ENCODE measurements at regions not wholly inside any gene's neighbourhood (a gene's known extent, or its start where the extent isn't known, plus 50 kb on each side); places are given as distances from the start of the nearest gene placed in this dataset.

DNA sequence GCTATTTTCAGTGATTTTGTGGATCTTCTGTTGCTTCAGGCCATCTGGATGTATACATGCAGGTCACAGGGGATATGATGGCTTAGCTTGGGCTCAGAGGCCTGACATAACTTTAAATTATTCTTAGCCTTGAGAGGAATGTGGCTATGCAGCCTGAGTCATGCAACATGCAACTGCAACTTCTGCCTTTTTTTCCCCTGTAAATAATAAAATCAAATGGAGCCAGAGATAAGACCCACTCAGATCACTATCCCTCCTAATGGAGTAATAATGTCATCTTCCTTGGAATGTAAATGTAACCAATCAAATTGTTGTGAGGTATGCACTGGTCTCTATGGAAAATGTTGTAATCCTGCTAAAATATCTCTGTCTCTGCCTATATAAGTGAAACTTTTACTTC is 54.9 kb downstream of the MAGEB17 start:
- no peak for DNase-seq (ENCODE audit: extremely low spot score)
- intact Hi-C loops (cut with DNase I): no loop called here
- H3K36me3 ChIP-seq: no peaks in the 10 kb centered on the region
- H3K27me3 ChIP-seq: no peaks in the 10 kb centered on the region
- no peaks in the 10 kb centered on the region for H3K4me1 ChIP-seq
- H3K4me3 ChIP-seq: no peak overlapping the region
- peaks cover 0 to 10% (median 0%) of the 10 kb centered on the region in 4 donors for H3K9me3 ChIP-seq
- H3K27ac ChIP-seq (replicated peaks in 1 of 4): no peak overlapping the region
- TF ChIP-seq EP300 (IDR thresholded peaks at IDR 0.05) (no peak), CTCF (IDR thresholded peaks at IDR 0.05) (no peak), POLR2A (IDR thresholded peaks at IDR 0.05; ENCODE audit: low read depth) (no peak)

GRCh38 chrX:16223385-16223784 is 56.1 kb downstream of the MAGEB17 start:
- Histone ChIP-seq H3K4me3 (no peak overlapping the region), H3K27me3 (no peaks in the 10 kb centered on the region), H3K9me3 (peaks cover 0 to 10% (median 0%) of the 10 kb centered on the region in 4 donors), H3K4me1 (no peaks in the 10 kb centered on the region), H3K27ac (replicated peaks in 1 of 4) (no peak overlapping the region), H3K36me3 (no peaks in the 10 kb centered on the region)
- no peak for DNase-seq (ENCODE audit: extremely low spot score)
- WGBS: 94% methylated on average over 1 of the region's 1 CpG
- TF ChIP-seq POLR2A (IDR thresholded peaks at IDR 0.05; ENCODE audit: low read depth) (no peak), POLR2AphosphoS5 (IDR thresholded peaks at IDR 0.05) (no peak), CTCF (IDR thresholded peaks at IDR 0.05) (no peak), EP300 (IDR thresholded peaks at IDR 0.05) (no peak)
- intact Hi-C loops (cut with DNase I): no loop called here

- H3K4me1 ChIP-seq: no peaks in the 10 kb centered on the region
- H3K4me3 ChIP-seq: no peak overlapping the region
- intact Hi-C loops (cut with DNase I): no loop called here
- 84% methylated on average over 4 of the region's 4 CpGs for WGBS
- no peaks in the 10 kb centered on the region for H3K9me3 ChIP-seq
- TF ChIP-seq EP300 (IDR thresholded peaks at IDR 0.05): no peak
- TF ChIP-seq POLR2A (IDR thresholded peaks at IDR 0.05; ENCODE audit: low read depth): no peak
- no peak for TF ChIP-seq CTCF (IDR thresholded peaks at IDR 0.05)
- TF ChIP-seq POLR2AphosphoS5 (IDR thresholded peaks at IDR 0.05): no peak
- H3K27ac ChIP-seq (replicated peaks in 1 of 4): no peak overlapping the region
- no peak for DNase-seq (ENCODE audit: extremely low spot score)
- H3K27me3 ChIP-seq: no peaks in the 10 kb centered on the region
- H3K36me3 ChIP-seq: no peaks in the 10 kb centered on the region
Measured at GRCh38 chrX:16239211-16239610, 71.9 kb downstream of the MAGEB17 start.

DNA sequence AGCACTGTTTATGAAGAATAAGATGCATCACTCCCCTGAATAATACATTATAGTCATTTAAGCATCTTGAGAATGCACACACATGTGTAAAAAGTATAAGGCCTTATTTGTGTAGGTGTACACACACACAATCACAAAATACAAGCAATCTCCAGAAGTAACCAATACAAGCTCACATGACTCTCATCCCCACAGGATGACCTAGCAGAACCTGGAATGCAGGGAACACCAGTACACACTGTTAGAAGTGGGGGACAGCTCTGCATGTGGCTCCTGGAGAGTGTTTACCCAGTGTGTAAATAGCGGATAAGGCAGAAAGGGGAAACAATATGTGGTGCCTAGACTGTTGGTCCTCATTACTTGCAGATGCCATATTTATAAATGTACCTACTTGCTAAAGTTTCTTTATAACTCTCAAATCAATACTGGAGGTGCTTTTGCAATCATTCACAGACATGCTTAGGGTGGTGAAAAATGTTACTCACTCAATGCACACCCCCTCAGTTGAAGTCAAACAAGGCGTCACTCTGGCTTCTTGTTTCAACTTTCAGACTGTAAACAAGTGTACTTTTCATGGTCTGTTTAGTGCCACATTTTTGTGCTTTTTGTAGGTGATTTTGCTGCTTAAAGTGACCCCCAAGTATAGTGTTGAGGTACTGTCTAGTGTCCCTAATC is 73.1 kb downstream of the MAGEB17 start:
- Histone ChIP-seq H3K36me3 (no peaks in the 10 kb centered on the region), H3K27me3 (no peaks in the 10 kb centered on the region), H3K27ac (replicated peaks in 1 of 4) (no peak overlapping the region), H3K9me3 (no peaks in the 10 kb centered on the region), H3K4me3 (no peak overlapping the region), H3K4me1 (no peaks in the 10 kb centered on the region)
- no peak for DNase-seq (ENCODE audit: extremely low spot score)
- intact Hi-C loops (cut with DNase I): no loop called here
- 80% methylated on average over 2 of the region's 2 CpGs for WGBS
- no peak for TF ChIP-seq POLR2A (IDR thresholded peaks at IDR 0.05; ENCODE audit: low read depth)
- no peak for TF ChIP-seq POLR2AphosphoS5 (IDR thresholded peaks at IDR 0.05)
- no peak for TF ChIP-seq EP300 (IDR thresholded peaks at IDR 0.05)
- no peak for TF ChIP-seq CTCF (IDR thresholded peaks at IDR 0.05)

DNA sequence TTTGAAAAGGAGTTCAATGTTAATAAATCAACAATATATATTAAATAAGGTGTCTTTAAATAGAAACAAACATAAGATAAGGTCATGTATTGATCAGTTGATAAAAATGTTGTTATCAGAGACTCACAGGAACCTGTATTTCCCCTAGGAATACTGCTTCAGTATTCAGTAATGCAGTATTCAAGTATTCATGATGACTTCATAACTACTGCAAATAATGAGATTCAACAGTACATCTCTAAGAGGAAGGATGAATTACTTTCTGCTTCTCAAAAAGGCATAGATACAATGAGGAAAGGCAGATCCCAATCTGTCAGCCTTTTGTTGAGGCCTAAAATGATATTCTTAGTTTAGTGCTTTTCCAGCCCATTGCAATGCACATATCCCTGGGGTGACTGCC is 73.7 kb downstream of the MAGEB17 start:
- no peak for DNase-seq (ENCODE audit: extremely low spot score)
- TF ChIP-seq EP300 (IDR thresholded peaks at IDR 0.05) (no peak), POLR2A (IDR thresholded peaks at IDR 0.05; ENCODE audit: low read depth) (no peak), CTCF (IDR thresholded peaks at IDR 0.05) (no peak), POLR2AphosphoS5 (IDR thresholded peaks at IDR 0.05) (no peak)
- intact Hi-C loops (cut with DNase I): no loop called here
- H3K4me3 ChIP-seq: no peak overlapping the region
- H3K9me3 ChIP-seq: no peaks in the 10 kb centered on the region
- H3K36me3 ChIP-seq: no peaks in the 10 kb centered on the region
- no peaks in the 10 kb centered on the region for H3K4me1 ChIP-seq
- no peak overlapping the region for H3K27ac ChIP-seq (replicated peaks in 1 of 4)
- H3K27me3 ChIP-seq: no peaks in the 10 kb centered on the region
